Keratinocyte (primary cell): ENCODE measurements at regions not wholly inside any gene's neighbourhood (a gene's known extent, or its start where the extent isn't known, plus 50 kb on each side); places are given as distances from the start of the nearest gene placed in this dataset.

ENCODE experiments used
- DNase-seq: peaks from one replicate; pipeline ENCODE4 v3.0.0-alpha.2; 2011; ENCODE audit warnings: low read depth, missing footprints, low spot score
- FAIRE-seq: peaks from 2 replicates; lab custom pipeline; 2011; peaks lifted over from hg19 to GRCh38; lab: Jason Lieb, UNC
- H2AFZ ChIP-seq: 2 replicates; pipeline ENCODE4 v1.6.0; 2012; ENCODE audit warnings: low read length, control low read depth, inconsistent platforms; ENCODE audit not compliant: control insufficient read depth
- H3K27ac ChIP-seq: 2 replicates; pipeline ENCODE4 v1.5.1; 2011; ENCODE audit warnings: low read length; ENCODE audit not compliant: control insufficient read depth, insufficient read depth
- H3K27me3 ChIP-seq: 3 replicates; pipeline ENCODE4 v1.6.0; 2011; ENCODE audit warnings: low read length; ENCODE audit not compliant: control insufficient read depth, insufficient read depth; ENCODE audit errors: extremely low read depth
- H3K36me3 ChIP-seq, 2 experiments: 2 replicates in 1 of 2; 3 replicates in 1 of 2; pipeline ENCODE4 v1.5.1; 2011; ENCODE audit warnings: low read length in 2 of 2, mild to moderate bottlenecking in 1 of 2; ENCODE audit not compliant: control insufficient read depth in 2 of 2, insufficient read depth in 2 of 2; ENCODE audit errors: extremely low read depth in 1 of 2
- H3K4me1 ChIP-seq: 3 replicates; pipeline ENCODE4 v1.5.1; 2011; ENCODE audit warnings: low read length; ENCODE audit not compliant: control insufficient read depth, insufficient read depth; ENCODE audit errors: extremely low read depth
- H3K4me2 ChIP-seq: 3 replicates; pipeline ENCODE4 v1.6.0; 2011; ENCODE audit warnings: low read depth, low read length; ENCODE audit not compliant: control insufficient read depth, insufficient read depth; ENCODE audit errors: extremely low read depth
- H3K4me3 ChIP-seq, 3 experiments: fragments of 200-600 bp in 1 of 3; sonication (generic) in 1 of 3; 2 replicates in 2 of 3; 3 replicates in 1 of 3; pipeline ENCODE4 v1.5.1; 2011 to 2016; ENCODE audit warnings: low read length in 3 of 3, mild to moderate bottlenecking in 3 of 3, control low read depth in 2 of 3, inconsistent platforms in 1 of 3, low read depth in 1 of 3, mixed read lengths in 1 of 3, mixed run types in 1 of 3, moderate library complexity in 1 of 3; ENCODE audit not compliant: control insufficient read depth in 2 of 3, insufficient read depth in 2 of 3; ENCODE audit errors: extremely low read depth in 1 of 3
- H3K79me2 ChIP-seq: 2 replicates; pipeline ENCODE4 v1.6.0; 2012; ENCODE audit warnings: low read length; ENCODE audit not compliant: control insufficient read depth, insufficient read depth
- H3K9ac ChIP-seq: 3 replicates; pipeline ENCODE4 v1.6.0; 2011; ENCODE audit warnings: low read length; ENCODE audit not compliant: control insufficient read depth, insufficient read depth; ENCODE audit errors: extremely low read depth
- H3K9me1 ChIP-seq: 3 replicates; pipeline ENCODE4 v1.6.0; 2011; ENCODE audit warnings: low read length; ENCODE audit not compliant: control insufficient read depth, insufficient read depth; ENCODE audit errors: extremely low read depth
- H3K9me3 ChIP-seq: 2 replicates; pipeline ENCODE4 v1.5.1; 2012; ENCODE audit warnings: low read depth, low read length; ENCODE audit not compliant: control insufficient read depth
- H4K20me1 ChIP-seq: 3 replicates; pipeline ENCODE4 v1.6.0; 2011; ENCODE audit warnings: low read length; ENCODE audit not compliant: control insufficient read depth, insufficient read depth; ENCODE audit errors: extremely low read depth
- EZH2 ChIP-seq: IDR thresholded peaks from one replicate; pipeline ENCODE4 v1.6.1; 2012; ENCODE audit warnings: inconsistent platforms, mild to moderate bottlenecking, low read length, moderate library complexity
- dilution Hi-C: fragments of 300-500 bp; cut with MboI; formaldehyde crosslinking; loops from one replicate; pipeline ENCODE4 v1.7.0; 2020; ENCODE audit warnings: low sequenced_read_pairs; ENCODE audit not compliant: extremely low pct_ligation_motif_present
- TF ChIP-seq, protein P1 (sequence below), 3 experiments: IDR thresholded peaks in 1 of 3; conservative IDR thresholded peaks in 1 of 3; optimal IDR thresholded peaks in 1 of 3; 2 replicates in 2 of 3; 3 replicates in 1 of 3; pipeline versions ENCODE3 to v1.5.1; 2011; ENCODE audit warnings: low read length in 3 of 3, mild to moderate bottlenecking in 3 of 3, moderate library complexity in 2 of 3, control low read depth in 1 of 3, inconsistent platforms in 1 of 3; ENCODE audit not compliant: insufficient read depth in 2 of 3; ENCODE audit errors: extremely low read depth in 1 of 3

DNA sequence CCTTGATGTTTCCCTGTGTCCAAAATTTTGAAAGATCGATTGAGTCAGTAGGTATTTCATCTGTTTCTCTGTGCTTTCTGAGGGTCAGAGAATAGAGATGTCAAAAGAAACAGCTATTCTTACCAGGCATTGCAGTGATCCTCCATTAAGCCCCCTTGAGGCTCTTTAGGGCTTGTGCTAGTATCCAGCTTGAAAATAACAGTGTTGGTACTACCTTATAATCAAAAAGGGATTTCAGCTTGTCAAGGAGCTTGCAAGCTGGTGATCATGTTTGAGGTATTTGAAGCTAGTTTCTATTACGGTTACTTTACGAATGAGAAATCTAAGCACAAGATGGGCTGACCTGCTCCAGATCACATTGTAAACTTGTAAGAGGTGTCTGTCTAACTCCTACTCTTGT lies 103.4 kb downstream of the EDEM1 start:
- Histone ChIP-seq H3K9me1 (no peaks in the 10 kb centered on the region), H3K9me3 (no peaks in the 10 kb centered on the region), H3K4me1 (no peaks in the 10 kb centered on the region), H3K9ac (no peak overlapping the region), H3K27me3 (no peaks in the 10 kb centered on the region), H3K79me2 (no peaks in the 10 kb centered on the region), H3K4me3 (no peak overlapping the region), H3K36me3 (no peaks in the 10 kb centered on the region), H3K27ac (no peak overlapping the region), H3K4me2 (no peak overlapping the region), H4K20me1 (no peaks in the 10 kb centered on the region), H2AFZ (no peak overlapping the region)
- TF ChIP-seq EZH2 = no peak
- TF ChIP-seq, protein P1, sequence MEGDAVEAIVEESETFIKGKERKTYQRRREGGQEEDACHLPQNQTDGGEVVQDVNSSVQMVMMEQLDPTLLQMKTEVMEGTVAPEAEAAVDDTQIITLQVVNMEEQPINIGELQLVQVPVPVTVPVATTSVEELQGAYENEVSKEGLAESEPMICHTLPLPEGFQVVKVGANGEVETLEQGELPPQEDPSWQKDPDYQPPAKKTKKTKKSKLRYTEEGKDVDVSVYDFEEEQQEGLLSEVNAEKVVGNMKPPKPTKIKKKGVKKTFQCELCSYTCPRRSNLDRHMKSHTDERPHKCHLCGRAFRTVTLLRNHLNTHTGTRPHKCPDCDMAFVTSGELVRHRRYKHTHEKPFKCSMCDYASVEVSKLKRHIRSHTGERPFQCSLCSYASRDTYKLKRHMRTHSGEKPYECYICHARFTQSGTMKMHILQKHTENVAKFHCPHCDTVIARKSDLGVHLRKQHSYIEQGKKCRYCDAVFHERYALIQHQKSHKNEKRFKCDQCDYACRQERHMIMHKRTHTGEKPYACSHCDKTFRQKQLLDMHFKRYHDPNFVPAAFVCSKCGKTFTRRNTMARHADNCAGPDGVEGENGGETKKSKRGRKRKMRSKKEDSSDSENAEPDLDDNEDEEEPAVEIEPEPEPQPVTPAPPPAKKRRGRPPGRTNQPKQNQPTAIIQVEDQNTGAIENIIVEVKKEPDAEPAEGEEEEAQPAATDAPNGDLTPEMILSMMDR (optimal IDR thresholded peaks at IDR 0.05 in 1 of 3, IDR thresholded peaks at IDR 0.05 in 1 of 3, conservative IDR thresholded peaks at IDR 0.05 in 1 of 3; ENCODE audit: extremely low read depth in 1 of 3, insufficient read depth in 2 of 3, low read length in 3 of 3) = no peak
- dilution Hi-C loops = no loop called here
- DNase-seq = no peak
- FAIRE-seq = no peak

DNA sequence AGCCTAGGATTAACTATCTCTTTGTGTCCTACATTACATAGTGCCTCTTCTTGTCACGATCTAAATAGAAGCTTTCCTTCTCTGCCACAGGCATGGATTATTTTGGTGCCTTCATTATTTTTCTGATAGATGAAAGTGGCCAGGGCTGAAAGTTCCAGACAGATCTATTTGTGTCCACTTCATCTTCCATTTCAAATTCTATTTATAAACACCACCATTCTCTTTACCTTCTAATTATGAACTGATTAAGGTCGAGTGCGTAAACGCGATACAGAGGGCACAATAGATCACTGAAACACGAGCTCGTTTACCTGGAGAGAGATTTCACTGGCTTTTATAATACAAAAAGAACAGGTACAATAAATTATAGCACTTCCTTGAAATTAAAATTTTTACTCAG lies 105.0 kb downstream of the EDEM1 start:
- H2AFZ ChIP-seq = no peak overlapping the region
- TF ChIP-seq, protein P1 (optimal IDR thresholded peaks at IDR 0.05 in 1 of 3, IDR thresholded peaks at IDR 0.05 in 1 of 3, conservative IDR thresholded peaks at IDR 0.05 in 1 of 3; ENCODE audit: extremely low read depth in 1 of 3, insufficient read depth in 2 of 3, low read length in 3 of 3) = no peak
- no peak for TF ChIP-seq EZH2
- FAIRE-seq = no peak
- no peak overlapping the region for H3K4me2 ChIP-seq
- H3K9me1 ChIP-seq = no peaks in the 10 kb centered on the region
- H4K20me1 ChIP-seq = no peaks in the 10 kb centered on the region
- H3K27me3 ChIP-seq = no peaks in the 10 kb centered on the region
- H3K4me3 ChIP-seq = no peak overlapping the region
- no peak overlapping the region for H3K9ac ChIP-seq
- DNase-seq = no peak
- no peaks in the 10 kb centered on the region for H3K36me3 ChIP-seq
- no peaks in the 10 kb centered on the region for H3K79me2 ChIP-seq
- no peak overlapping the region for H3K27ac ChIP-seq
- H3K4me1 ChIP-seq = no peaks in the 10 kb centered on the region
- no peaks in the 10 kb centered on the region for H3K9me3 ChIP-seq
- dilution Hi-C loops = no loop called here
